Panc1 (cell line): ENCODE measurements at regions not wholly inside any gene's neighbourhood (a gene's known extent, or its start where the extent isn't known, plus 50 kb on each side); places are given as distances from the start of the nearest gene placed in this dataset.

Source experiments
- ATAC-seq: fragments of 200-7000 bp; cut with Tn5 transposase; 2 replicates; pipeline ENCODE4 v1.9.1; 2020; ENCODE audit warnings: mild to moderate bottlenecking, moderate library complexity
- BruUV-seq: library from RNA; stranded (reverse); fragments of 400-500 nt; replicated peaks from 2 replicates; lab custom pipeline; 2021; lab: Mats Ljungman, UMichigan
- CTCF ChIA-PET: fragments of 300-600 bp; sonication (Branson Sonifier 250); formaldehyde crosslinking; loops from one replicate; lab custom pipeline; 2022; ENCODE audit warnings: antibody characterized with exemption; lab: Charles Lee
- POLR2A ChIA-PET: fragments of 300-600 bp; sonication (Branson Sonifier 250); formaldehyde crosslinking; loops from one replicate; lab custom pipeline; 2022; ENCODE audit warnings: antibody characterized with exemption; lab: Charles Lee
- DNase-seq: peaks from one replicate; pipeline ENCODE4 v3.0.0-alpha.2; 2010; ENCODE audit warnings: low read depth, low spot score
- H3K27ac ChIP-seq: 2 replicates; pipeline ENCODE4 v1.5.1; 2011; ENCODE audit warnings: mild to moderate bottlenecking, low read length, inconsistent platforms
- H3K27me3 ChIP-seq: fragments of 200-500 bp; sonication (Bioruptor generic); 2 replicates; pipeline ENCODE4 v1.6.0; 2014; ENCODE audit warnings: low read length, inconsistent platforms; ENCODE audit not compliant: control insufficient read depth, insufficient read depth
- H3K36me3 ChIP-seq: fragments of 200-500 bp; sonication (Bioruptor generic); 2 replicates; pipeline ENCODE4 v1.5.1; 2014; ENCODE audit warnings: inconsistent platforms, mild to moderate bottlenecking, low read length, moderate library complexity; ENCODE audit not compliant: control insufficient read depth, insufficient read depth
- H3K4me1 ChIP-seq: 2 replicates; pipeline ENCODE4 v1.5.1; 2011; ENCODE audit warnings: inconsistent platforms, mild to moderate bottlenecking, low read length, moderate library complexity; ENCODE audit not compliant: control insufficient read depth, insufficient read depth
- H3K4me3 ChIP-seq, 2 experiments: 2 replicates each; pipeline ENCODE4 v1.5.1; 2011 to 2012; ENCODE audit warnings: low read depth in 2 of 2, low read length in 2 of 2, mild to moderate bottlenecking in 2 of 2, inconsistent platforms in 1 of 2, moderate library complexity in 1 of 2
- H3K9me3 ChIP-seq: fragments of 200-500 bp; sonication (Bioruptor generic); 2 replicates; pipeline ENCODE4 v1.5.1; 2014; ENCODE audit warnings: low read depth, mild to moderate bottlenecking, inconsistent platforms, low read length, moderate library complexity; ENCODE audit not compliant: control insufficient read depth, insufficient read depth
- POLR2AphosphoS5 ChIP-seq: IDR thresholded peaks from 2 replicates; pipeline ENCODE4 v1.6.1; 2012; ENCODE audit warnings: mild to moderate bottlenecking, low read depth, low read length, moderate library complexity
- SIN3A ChIP-seq: IDR thresholded peaks from 2 replicates; pipeline ENCODE4 v1.6.1; 2012; ENCODE audit warnings: low read depth, mild to moderate bottlenecking, low read length, moderate library complexity, borderline replicate concordance; ENCODE audit not compliant: insufficient read depth
- TCF7L2 ChIP-seq: IDR thresholded peaks from 2 replicates; pipeline ENCODE4 v1.6.1; 2011; ENCODE audit warnings: mild to moderate bottlenecking, low read depth, low read length, inconsistent platforms
- in situ Hi-C: cut with HindIII; loops from 2 replicates; pipeline ENCODE4 v1.10.0; 2016; ENCODE audit warnings: low sequenced_read_pairs, low pct_unique_long_range_greater_than_20kb
- intact Hi-C: fragments of 100-400 bp; cut with micrococcal nuclease; formaldehyde crosslinking; loops from one replicate; pipeline ENCODE4 v1.10.0; 2022; ENCODE audit not compliant: unreplicated experiment
- TF ChIP-seq, protein P1 (sequence below): fragments of 450-650 bp; IDR thresholded peaks from 2 replicates; pipeline ENCODE4 v1.5.1; 2017; ENCODE audit warnings: mild to moderate bottlenecking
- TF ChIP-seq, protein P2 (sequence below), 2 experiments: IDR thresholded peaks; 2 replicates each; pipeline ENCODE4 v1.6.1; 2011 to 2012; ENCODE audit warnings: low read depth in 2 of 2, control low read depth in 1 of 2, low read length in 1 of 2, mild to moderate bottlenecking in 1 of 2, moderate library complexity in 1 of 2; ENCODE audit not compliant: insufficient read depth in 1 of 2

DNA sequence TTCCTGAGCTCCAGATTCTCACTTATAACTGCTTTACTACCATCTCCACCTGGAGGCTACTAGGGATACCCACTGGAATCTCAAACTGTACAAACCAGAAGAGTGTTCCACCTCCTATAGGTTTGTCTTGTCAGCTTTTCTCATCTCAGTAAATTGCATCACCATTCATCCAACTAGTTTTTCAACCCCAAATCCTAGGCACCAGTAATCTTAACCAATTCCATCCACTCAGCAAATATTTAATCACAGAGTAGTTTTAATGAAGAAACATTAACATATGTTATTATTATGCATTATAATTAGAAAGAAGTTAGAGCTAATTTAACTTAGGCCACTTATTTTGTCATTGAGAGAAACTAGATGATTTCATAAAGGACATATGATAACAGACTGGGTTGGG is 635.0 kb downstream of the DCDC2C start:
- no peaks in the 10 kb centered on the region for H3K36me3 ChIP-seq
- DNase-seq (no peak), ATAC-seq (no peak)
- H3K27me3 ChIP-seq, result no peaks in the 10 kb centered on the region
- BruUV-seq, result no TSS peak
- no peak for TF ChIP-seq SIN3A
- TF ChIP-seq POLR2AphosphoS5, result no peak
- TF ChIP-seq, protein P1, sequence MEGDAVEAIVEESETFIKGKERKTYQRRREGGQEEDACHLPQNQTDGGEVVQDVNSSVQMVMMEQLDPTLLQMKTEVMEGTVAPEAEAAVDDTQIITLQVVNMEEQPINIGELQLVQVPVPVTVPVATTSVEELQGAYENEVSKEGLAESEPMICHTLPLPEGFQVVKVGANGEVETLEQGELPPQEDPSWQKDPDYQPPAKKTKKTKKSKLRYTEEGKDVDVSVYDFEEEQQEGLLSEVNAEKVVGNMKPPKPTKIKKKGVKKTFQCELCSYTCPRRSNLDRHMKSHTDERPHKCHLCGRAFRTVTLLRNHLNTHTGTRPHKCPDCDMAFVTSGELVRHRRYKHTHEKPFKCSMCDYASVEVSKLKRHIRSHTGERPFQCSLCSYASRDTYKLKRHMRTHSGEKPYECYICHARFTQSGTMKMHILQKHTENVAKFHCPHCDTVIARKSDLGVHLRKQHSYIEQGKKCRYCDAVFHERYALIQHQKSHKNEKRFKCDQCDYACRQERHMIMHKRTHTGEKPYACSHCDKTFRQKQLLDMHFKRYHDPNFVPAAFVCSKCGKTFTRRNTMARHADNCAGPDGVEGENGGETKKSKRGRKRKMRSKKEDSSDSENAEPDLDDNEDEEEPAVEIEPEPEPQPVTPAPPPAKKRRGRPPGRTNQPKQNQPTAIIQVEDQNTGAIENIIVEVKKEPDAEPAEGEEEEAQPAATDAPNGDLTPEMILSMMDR, result no peak
- TF ChIP-seq, protein P2, sequence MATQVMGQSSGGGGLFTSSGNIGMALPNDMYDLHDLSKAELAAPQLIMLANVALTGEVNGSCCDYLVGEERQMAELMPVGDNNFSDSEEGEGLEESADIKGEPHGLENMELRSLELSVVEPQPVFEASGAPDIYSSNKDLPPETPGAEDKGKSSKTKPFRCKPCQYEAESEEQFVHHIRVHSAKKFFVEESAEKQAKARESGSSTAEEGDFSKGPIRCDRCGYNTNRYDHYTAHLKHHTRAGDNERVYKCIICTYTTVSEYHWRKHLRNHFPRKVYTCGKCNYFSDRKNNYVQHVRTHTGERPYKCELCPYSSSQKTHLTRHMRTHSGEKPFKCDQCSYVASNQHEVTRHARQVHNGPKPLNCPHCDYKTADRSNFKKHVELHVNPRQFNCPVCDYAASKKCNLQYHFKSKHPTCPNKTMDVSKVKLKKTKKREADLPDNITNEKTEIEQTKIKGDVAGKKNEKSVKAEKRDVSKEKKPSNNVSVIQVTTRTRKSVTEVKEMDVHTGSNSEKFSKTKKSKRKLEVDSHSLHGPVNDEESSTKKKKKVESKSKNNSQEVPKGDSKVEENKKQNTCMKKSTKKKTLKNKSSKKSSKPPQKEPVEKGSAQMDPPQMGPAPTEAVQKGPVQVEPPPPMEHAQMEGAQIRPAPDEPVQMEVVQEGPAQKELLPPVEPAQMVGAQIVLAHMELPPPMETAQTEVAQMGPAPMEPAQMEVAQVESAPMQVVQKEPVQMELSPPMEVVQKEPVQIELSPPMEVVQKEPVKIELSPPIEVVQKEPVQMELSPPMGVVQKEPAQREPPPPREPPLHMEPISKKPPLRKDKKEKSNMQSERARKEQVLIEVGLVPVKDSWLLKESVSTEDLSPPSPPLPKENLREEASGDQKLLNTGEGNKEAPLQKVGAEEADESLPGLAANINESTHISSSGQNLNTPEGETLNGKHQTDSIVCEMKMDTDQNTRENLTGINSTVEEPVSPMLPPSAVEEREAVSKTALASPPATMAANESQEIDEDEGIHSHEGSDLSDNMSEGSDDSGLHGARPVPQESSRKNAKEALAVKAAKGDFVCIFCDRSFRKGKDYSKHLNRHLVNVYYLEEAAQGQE (IDR thresholded peaks at IDR 0.05; ENCODE audit: insufficient read depth in 1 of 2, low read depth in 2 of 2, low read length in 1 of 2), result no peak
- no peak for TF ChIP-seq TCF7L2
- in situ Hi-C loops, result no loop called here
- intact Hi-C loops, result no loop called here
- no peak overlapping the region for H3K27ac ChIP-seq
- no peaks in the 10 kb centered on the region for H3K4me1 ChIP-seq
- H3K9me3 ChIP-seq, result no peaks in the 10 kb centered on the region
- no peak overlapping the region for H3K4me3 ChIP-seq
- CTCF ChIA-PET, result no interaction called here
- POLR2A ChIA-PET, result no interaction called here

DNA sequence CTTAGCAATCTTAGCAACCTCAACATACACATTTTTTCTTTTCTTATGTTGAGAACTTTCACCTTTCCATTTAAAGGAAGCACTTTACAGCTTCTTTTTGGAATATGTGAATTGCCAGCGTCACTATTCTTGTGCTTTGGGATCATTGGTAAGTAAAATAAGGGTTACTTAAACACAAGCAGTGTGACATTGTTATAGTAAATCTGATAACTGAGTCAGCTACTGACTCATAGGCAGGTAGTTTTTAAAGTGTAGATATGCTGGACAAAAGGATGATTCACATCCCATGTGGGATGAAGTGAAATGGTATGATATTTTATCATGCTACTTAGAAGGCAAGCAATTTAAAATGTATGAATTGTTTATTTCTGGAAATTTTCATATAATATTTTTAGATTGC is 637.2 kb downstream of the DCDC2C start:
- DNase-seq, result no peak
- no peak for ATAC-seq
- no peak overlapping the region for H3K27ac ChIP-seq
- H3K4me3 ChIP-seq, result no peak overlapping the region
- H3K27me3 ChIP-seq, result no peaks in the 10 kb centered on the region
- H3K36me3 ChIP-seq, result no peaks in the 10 kb centered on the region
- ChIA-PET CTCF (no interaction called here), POLR2A (no interaction called here)
- TF ChIP-seq POLR2AphosphoS5 (no peak), TCF7L2 (no peak), SIN3A (no peak)
- TF ChIP-seq, protein P1, result no peak
- TF ChIP-seq, protein P2 (IDR thresholded peaks at IDR 0.05; ENCODE audit: insufficient read depth in 1 of 2, low read depth in 2 of 2, low read length in 1 of 2), result no peak
- no peaks in the 10 kb centered on the region for H3K4me1 ChIP-seq
- intact Hi-C loops, result no loop called here
- BruUV-seq, result no TSS peak
- in situ Hi-C loops, result no loop called here
- H3K9me3 ChIP-seq, result no peaks in the 10 kb centered on the region
